Hematopoietic multipotent progenitor cell treated with erythropoietin and hydrocortisone succinate and interleukin-3 and kit ligand, for 6 days (in vitro differentiated cells): ENCODE measurements at regions not wholly inside any gene's neighbourhood (a gene's known extent, or its start where the extent isn't known, plus 50 kb on each side); places are given as distances from the start of the nearest gene placed in this dataset.
A peak's percentile ranks its signal among the peaks of the same experiment; 100 is the strongest.

Source experiments
- DNase-seq: peaks from one replicate; pipeline ENCODE4 v3.0.0-alpha.2; 2015

DNA sequence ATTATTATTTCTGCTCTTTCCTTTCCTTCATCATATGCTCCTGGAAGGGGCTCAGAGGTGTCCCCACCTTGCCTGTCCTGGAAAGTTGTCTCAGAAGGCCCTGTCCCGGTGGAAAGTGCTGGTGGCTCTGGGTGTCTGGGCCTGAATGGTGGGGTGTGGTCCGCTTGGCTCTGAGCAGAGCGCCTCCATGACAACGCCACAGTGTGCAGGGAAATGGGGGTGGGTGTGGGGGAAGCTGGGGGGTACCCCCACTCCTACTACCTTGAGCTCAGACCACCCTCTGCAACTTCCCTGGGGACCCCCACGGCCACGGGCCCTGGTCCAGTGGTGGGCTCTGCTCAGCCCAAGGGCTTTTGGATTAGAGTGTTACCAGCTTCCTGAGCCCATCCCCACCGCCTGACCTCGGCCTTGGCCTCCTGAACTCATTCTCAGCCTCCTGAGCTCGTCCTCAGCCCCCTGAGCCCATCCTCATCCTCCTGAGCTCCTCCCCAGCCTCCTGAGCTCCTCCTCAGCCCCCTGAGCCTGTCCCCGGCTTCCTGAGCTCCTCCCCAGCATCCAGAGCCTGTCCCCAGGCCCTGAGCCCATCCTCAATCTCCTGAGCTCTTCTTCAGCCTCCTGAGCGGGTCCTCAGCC is 106.4 kb upstream of the FAM20C start:
- DNase-seq: no peak

DNA sequence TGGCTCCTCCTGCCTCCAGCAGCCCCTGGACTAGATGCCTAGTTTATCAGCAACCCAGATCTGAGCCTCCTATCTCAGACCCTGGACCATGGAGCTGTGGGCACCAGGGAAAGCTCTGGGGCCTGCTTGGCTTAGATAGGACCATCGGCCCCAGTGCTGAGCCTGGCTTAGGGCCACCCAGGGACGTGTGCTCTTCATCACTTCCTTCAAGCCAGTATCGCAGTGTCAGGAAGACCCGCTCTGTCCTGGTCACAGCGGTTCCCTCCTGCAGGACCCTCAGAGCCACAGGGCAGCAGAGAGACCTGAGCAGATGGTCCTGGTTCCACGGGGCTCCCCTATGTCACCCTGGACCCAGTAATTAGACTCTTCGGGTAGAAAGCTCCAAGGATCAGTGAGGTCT is 105.7 kb upstream of the FAM20C start:
- no peak for DNase-seq

GRCh38 chr7:87047-87446 is 105.3 kb upstream of the FAM20C start:
- no peak for DNase-seq

DNA sequence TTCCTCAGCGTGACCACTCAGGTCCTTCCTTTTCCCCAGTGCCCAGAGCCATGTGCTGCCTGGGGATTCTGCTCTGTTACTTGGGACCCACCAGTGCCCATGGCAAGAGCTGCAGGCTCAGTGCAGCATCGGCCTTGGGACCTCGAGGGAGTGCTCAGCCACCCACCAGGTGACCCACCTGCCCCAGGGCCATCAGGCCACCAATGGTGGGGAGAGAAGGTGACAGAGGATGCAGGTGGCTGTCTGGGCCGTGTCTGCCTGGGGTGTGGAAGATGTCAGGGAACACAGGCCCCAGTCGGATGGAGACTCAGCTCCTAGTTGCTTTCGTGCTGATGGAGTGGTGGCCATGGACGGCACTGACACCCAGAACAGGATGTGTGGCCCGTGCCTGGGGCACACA is 104.7 kb upstream of the FAM20C start:
- no peak for DNase-seq

DNA sequence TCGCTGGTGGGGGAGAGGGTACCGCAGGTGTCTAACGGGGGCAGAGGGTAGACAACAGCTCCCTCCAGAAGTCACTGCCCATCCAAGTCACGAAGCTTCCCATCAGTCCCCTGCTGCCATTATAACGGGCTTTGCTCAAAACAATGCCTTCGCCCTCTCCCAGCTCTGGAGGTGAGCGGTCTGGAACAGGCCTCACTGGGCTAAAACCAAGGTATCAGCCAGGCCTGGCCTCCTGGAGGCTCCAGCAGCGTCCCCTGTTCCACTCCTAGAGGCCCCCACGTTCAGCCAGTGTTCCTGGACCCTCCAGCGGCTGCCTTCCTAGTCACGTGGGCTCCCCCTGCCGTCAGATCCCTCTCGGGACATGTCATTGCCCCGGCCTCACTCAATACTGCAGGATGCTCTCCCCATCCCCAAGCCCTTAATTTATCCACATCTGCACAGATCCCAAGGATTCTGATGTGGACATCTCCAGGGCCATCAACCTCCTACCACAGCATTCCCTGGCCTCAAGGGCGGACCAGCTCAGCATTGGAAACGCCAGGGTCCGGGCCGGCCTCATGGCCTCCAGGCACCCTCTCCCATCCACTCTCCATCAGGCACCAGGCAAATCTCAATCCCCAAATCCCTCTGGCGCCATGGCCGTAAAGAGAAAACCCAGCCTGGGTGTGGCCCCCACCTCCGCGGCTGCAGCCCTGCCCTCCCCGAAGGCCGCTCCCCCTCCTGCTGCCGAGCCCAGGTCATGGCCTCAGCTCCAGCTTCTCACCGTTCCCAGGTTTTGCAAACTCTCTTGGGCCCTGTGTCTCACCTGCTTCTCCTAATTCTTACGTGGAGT is 104.1 kb upstream of the FAM20C start:
- peak; percentile 17 for DNase-seq

- no peak for DNase-seq
Observed at GRCh38 chr7:88927-89231, 103.5 kb upstream of the FAM20C start.

GRCh38 chr7:89232-90019 is 102.9 kb upstream of the FAM20C start:
- DNase-seq: no peak

GRCh38 chr7:90111-91063 is 102.0 kb upstream of the FAM20C start:
- peak; percentile 9 for DNase-seq

- DNase-seq: no peak
Observed at GRCh38 chr7:91396-92175, 100.8 kb upstream of the FAM20C start.

DNA sequence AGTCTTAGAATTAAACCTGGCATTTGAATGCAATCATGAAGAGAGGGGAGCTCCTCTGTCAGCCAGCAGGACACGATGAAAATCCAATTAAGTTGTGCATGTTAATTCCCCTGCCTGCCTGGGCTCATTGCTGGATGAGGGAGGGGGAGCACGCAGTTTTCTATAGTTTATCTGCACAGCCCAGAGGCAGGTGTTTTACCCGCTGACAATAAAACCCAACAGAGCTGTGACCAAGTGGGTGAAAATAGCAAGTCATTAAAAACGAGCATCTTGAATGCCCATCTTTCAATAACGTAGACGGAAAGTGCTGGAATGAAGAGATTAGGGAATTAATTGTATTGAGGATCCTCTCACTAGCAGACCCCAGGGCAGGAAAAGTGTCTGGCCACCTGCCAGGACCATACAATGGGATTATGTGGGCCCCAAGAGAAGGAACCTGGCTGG is 100.1 kb upstream of the FAM20C start:
- no peak for DNase-seq

DNA sequence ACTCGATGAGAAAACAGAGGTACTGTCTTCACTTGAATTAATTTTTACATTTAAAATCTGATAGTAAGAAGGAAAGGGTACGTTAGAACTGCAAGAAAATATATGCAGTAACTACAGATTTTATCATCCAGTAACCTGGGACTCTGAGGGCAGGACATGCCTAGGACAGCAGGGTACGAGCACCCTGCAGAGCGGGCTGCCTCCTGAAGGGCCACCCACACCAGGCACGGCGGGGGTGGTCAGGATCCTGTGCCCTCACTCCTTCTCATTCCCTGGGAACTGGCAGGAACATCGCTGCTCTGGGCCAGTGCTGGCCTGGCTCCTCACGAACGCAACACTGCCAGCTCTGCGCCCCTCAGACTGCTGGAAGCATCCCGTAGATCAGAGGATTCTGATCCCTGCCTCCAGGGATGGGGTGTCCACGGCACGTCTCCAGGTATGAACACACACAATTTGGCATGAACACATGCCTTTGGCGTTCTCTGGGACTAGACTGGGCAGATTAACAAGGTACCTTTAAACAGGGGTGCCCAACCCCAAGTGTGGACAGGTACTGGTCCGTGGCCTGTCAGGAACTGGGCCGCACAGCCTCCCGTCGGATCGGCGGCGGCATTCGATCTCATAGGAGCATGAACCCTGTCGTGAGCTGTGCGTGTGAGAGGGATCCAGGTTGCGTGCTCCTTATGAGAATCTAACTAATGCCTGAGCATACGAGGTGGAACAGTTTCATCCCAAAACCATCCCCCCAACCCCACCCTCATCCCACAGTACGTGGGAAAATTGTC is 99.3 kb upstream of the FAM20C start:
- no peak for DNase-seq

DNA sequence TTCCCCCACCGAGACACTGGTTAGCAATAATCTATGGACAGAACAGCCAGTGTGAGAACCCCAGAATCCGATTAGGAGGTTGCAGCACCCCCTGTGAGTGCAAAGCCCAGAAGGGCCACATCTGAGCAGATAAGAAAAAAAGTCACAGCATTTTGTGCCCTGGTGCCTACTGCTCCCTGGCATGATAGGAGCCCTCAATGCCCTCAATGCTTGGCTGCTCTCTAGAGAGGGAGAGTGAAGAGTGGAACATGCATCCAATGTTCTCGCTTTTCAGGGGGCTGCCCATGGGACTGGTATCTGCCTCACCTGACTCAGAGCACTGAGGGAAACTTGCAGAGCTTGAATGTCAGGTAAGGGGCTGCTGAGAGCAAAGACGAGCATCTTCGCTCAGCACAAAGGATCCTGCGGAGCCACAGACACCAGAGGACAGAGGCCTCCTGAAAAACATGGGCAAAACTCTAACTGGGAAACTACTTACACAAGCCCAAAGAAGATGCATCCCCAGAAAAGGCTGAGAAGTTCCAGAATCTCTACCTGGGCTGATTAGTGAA is 98.0 kb upstream of the FAM20C start:
- no peak for DNase-seq

DNA sequence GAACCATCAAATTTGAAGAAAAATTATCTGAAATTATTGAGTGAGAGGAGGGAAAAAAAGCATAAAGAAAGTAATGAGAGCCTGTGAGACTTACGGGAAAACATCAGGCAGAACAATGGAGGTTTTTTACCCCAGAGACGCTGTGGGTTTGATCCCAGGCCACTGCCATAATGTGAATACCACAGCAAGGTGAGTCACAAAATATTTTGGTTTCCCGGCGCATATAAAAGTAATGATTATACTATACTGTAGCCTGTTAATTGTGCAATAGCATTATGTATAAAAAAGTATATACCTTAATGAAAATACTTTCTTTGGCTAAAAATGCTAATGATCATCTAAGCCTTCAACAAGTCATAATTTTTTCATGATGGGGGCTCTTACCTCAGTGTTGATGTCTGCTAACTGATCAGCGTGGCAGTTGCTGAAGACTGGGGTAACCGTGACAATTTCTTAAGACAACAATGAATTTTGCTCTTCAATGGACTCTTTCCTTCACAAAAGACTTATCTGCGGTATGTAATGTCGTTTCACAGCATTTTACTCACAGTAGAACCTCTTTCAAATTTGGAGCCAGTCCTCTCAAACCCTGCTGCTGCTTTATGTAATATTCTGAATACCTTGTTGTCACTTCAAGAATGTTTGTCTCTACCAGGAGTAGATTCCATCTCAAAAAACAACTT is 97.0 kb upstream of the FAM20C start:
- DNase-seq: no peak

GRCh38 chr7:95863-96260 is 96.5 kb upstream of the FAM20C start:
- DNase-seq: no peak

- no peak for DNase-seq
Observed at GRCh38 chr7:96861-97260, 95.5 kb upstream of the FAM20C start.

- DNase-seq: no peak
Observed at GRCh38 chr7:97310-97841, 95.0 kb upstream of the FAM20C start.

- DNase-seq: no peak
Observed at GRCh38 chr7:101146-102046, 91.0 kb upstream of the FAM20C start.

DNA sequence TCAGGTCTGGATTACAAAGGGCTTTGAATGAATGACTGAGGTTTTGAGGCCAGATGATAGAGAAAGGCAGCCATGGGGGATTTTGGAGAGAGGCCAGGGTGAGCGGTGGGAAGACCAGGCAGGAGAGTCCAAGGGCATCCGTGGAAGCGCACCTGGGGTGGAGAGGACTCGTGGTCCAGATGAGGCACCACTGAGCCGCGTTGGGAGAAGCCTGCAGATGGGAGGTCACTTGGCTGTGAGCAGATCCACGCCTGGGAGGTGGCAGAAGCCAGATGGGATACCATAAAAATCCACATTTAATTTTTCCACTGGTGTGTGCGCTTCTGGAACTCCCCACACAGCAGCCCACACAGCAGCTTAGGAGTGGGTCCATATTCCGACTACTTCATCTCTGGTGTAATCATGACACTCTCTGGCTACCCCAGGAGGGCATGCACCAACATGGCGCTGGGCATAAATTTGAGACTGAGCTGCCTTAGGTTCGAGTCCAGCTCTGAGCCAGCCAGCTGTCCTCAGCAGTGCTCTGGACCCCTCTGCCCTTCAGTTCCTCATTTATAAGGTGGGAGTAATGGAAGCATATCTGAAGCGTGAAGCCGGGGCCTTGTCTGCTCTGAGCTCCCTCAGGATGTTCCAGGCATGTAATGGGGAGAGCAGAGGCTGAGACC is 90.2 kb upstream of the FAM20C start:
- no peak for DNase-seq
